OCI-LY3 (cell line): ENCODE measurements at regions not wholly inside any gene's neighbourhood (a gene's known extent, or its start where the extent isn't known, plus 50 kb on each side); places are given as distances from the start of the nearest gene placed in this dataset.
"Not testable (repeated sequence)": the region's sequence is repeated elsewhere in the genome, so short reads cannot be mapped to it uniquely, and the experiment has no call there.

Source experiments
- H2AFZ ChIP-seq: fragments of 200-600, 300-600 bp; shearing (Covaris generic); 2 replicates; pipeline ENCODE4 v1.6.0; 2014; ENCODE audit warnings: antibody characterized with exemption, low read depth, low read length
- H3K27ac ChIP-seq: fragments of 200-600, 300-600 bp; sonication (generic); 2 replicates; pipeline ENCODE4 v1.5.1; 2014; ENCODE audit warnings: mild to moderate bottlenecking, low read length, moderate library complexity, mixed read lengths
- H3K27me3 ChIP-seq: fragments of 200-600, 300-600 bp; sonication (generic); 2 replicates; pipeline ENCODE4 v1.6.1; 2014; ENCODE audit warnings: low read depth, low read length, mixed read lengths
- H3K36me3 ChIP-seq: fragments of 200-600, 300-600 bp; sonication (generic); replicated peaks from 2 replicates; pipeline ENCODE3; 2014; ENCODE audit warnings: low read depth, low read length, mixed read lengths
- H3K4me1 ChIP-seq: fragments of 300-600, 200-600 bp; sonication (generic); 2 replicates; pipeline ENCODE4 v1.6.1; 2014; ENCODE audit warnings: low read length, mixed read lengths
- H3K4me2 ChIP-seq: fragments of 200-600, 300-600 bp; sonication (generic); 2 replicates; pipeline ENCODE4 v1.6.1; 2014; ENCODE audit warnings: low read length, mixed read lengths
- H3K4me3 ChIP-seq: fragments of 300-600, 200-600 bp; sonication (generic); 2 replicates; pipeline ENCODE4 v1.5.1; 2014; ENCODE audit warnings: antibody characterized with exemption, mild to moderate bottlenecking, low read length, moderate library complexity
- H3K79me2 ChIP-seq: fragments of 300-600, 200-600 bp; shearing (Covaris generic); 2 replicates; pipeline ENCODE4 v1.6.1; 2014; ENCODE audit warnings: mild to moderate bottlenecking, low read length, mixed read lengths
- H3K9ac ChIP-seq: fragments of 300-600, 200-600 bp; shearing (Covaris generic); 2 replicates; pipeline ENCODE4 v1.6.0; 2014; ENCODE audit warnings: mild to moderate bottlenecking, low read length, moderate library complexity
- H3K9me3 ChIP-seq: fragments of 200-600, 300-600 bp; shearing (Covaris generic); 2 replicates; pipeline ENCODE4 v1.6.1; 2014; ENCODE audit warnings: low read length, mixed read lengths; ENCODE audit not compliant: insufficient read depth
- H4K20me1 ChIP-seq: fragments of 200-600, 300-600 bp; sonication (generic); 2 replicates; pipeline ENCODE4 v1.6.1; 2016; ENCODE audit warnings: low read length, mixed read lengths; ENCODE audit not compliant: insufficient read depth
- EZH2phosphoT487 ChIP-seq: fragments of 200-600 bp; shearing (Covaris generic); IDR thresholded peaks from 2 replicates; pipeline ENCODE4 v1.6.1; 2018; ENCODE audit warnings: antibody characterized with exemption, mixed run types, low read depth
- TF ChIP-seq, protein P1 (sequence below): fragments of 200-600, 300-600 bp; sonication (generic); IDR thresholded peaks from 2 replicates; pipeline ENCODE4 v1.5.1; 2014; ENCODE audit warnings: antibody characterized with exemption, low read length, low read depth

GRCh38 chr12:74393272-74393671 is 144.4 kb upstream of the ATXN7L3B start:
- Histone ChIP-seq H3K79me2 (no peaks in the 10 kb centered on the region), H4K20me1 (no peaks in the 10 kb centered on the region), H3K4me1 (no peaks in the 10 kb centered on the region), H3K4me2 (no peak overlapping the region), H2AFZ (no peak overlapping the region), H3K4me3 (no peak overlapping the region), H3K9ac (no peak overlapping the region), H3K27ac (no peak overlapping the region), H3K36me3 (no peaks in the 10 kb centered on the region), H3K9me3 (no peaks in the 10 kb centered on the region), H3K27me3 (no peaks in the 10 kb centered on the region)
- no peak for TF ChIP-seq EZH2phosphoT487

DNA sequence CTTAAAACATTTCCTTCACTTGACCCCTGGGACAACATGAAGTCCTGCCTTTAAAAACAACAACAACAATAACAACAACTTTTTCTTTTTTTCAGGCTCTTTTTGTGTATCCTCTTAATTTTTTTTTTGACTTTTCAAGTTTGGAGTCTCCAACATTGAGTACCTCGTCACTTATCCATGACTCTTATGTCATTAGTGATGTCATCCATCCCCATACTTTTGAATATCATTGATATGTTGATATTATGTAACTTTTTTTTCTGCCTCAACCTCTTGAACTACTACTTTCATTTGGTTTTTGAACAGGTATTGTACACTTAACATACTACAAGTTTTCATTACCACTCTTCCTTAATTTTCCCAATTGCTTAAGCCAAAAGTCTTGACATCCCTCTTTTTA is 143.0 kb upstream of the ATXN7L3B start:
- no peak overlapping the region for H3K27ac ChIP-seq
- H3K79me2 ChIP-seq = no peaks in the 10 kb centered on the region
- H4K20me1 ChIP-seq = no peaks in the 10 kb centered on the region
- no peak overlapping the region for H3K4me2 ChIP-seq
- no peaks in the 10 kb centered on the region for H3K27me3 ChIP-seq
- H3K9me3 ChIP-seq = no peaks in the 10 kb centered on the region
- no peaks in the 10 kb centered on the region for H3K4me1 ChIP-seq
- H3K9ac ChIP-seq = no peak overlapping the region
- no peak overlapping the region for H2AFZ ChIP-seq
- no peak overlapping the region for H3K4me3 ChIP-seq
- no peak for TF ChIP-seq EZH2phosphoT487
- TF ChIP-seq, protein P1, sequence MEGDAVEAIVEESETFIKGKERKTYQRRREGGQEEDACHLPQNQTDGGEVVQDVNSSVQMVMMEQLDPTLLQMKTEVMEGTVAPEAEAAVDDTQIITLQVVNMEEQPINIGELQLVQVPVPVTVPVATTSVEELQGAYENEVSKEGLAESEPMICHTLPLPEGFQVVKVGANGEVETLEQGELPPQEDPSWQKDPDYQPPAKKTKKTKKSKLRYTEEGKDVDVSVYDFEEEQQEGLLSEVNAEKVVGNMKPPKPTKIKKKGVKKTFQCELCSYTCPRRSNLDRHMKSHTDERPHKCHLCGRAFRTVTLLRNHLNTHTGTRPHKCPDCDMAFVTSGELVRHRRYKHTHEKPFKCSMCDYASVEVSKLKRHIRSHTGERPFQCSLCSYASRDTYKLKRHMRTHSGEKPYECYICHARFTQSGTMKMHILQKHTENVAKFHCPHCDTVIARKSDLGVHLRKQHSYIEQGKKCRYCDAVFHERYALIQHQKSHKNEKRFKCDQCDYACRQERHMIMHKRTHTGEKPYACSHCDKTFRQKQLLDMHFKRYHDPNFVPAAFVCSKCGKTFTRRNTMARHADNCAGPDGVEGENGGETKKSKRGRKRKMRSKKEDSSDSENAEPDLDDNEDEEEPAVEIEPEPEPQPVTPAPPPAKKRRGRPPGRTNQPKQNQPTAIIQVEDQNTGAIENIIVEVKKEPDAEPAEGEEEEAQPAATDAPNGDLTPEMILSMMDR = no peak
- no peaks in the 10 kb centered on the region for H3K36me3 ChIP-seq

DNA sequence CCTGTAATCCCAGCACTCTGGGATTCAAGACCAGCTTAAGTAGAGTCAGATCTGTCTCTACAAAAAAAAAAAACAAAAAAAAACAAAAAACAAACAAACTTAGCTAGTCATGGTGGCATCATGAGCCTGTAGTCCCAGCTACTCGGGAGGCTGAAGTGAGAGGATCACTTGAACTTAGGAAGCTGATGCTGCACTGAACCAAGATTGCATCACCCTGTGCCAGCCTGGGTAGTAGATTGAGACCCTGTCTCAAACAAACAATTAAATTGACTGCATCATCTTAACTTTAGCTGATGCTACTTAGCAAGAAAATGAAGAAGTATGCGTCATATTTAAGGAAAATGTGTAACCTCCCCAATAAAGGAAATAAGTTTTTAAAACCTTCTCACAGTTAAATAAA is 136.6 kb upstream of the ATXN7L3B start:
- TF ChIP-seq EZH2phosphoT487 = no peak
- TF ChIP-seq, protein P1 = no peak
- Histone ChIP-seq H3K79me2 (no peaks in the 10 kb centered on the region), H3K4me1 (no peaks in the 10 kb centered on the region), H2AFZ (no peak overlapping the region), H3K27ac (no peak overlapping the region), H3K9me3 (no peaks in the 10 kb centered on the region), H3K27me3 (no peaks in the 10 kb centered on the region), H3K4me2 (no peak overlapping the region), H3K36me3 (no peaks in the 10 kb centered on the region), H4K20me1 (no peaks in the 10 kb centered on the region), H3K4me3 (no peak overlapping the region), H3K9ac (no peak overlapping the region)

DNA sequence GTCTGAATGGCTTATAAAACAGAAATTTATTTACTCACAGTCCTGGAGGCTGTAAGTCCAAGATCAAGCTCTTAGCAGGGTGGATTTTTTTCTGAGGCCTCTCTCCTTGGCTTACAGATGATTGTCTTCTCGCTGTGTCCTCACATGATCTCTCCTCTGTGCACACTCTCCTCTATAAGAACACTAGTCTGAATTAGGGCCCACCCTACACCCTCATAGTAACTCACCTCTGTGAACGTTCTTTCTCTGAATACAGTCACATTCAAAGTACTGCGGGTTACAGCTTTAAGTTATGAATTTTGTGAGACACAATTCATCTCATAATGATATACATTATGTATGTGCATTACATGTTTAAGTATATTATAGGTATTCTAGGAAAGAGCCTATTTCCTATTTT is 135.7 kb upstream of the ATXN7L3B start:
- Histone ChIP-seq H3K27me3 (no peaks in the 10 kb centered on the region), H3K4me1 (no peaks in the 10 kb centered on the region), H3K9me3 (no peaks in the 10 kb centered on the region), H3K27ac (no peak overlapping the region), H3K9ac (no peak overlapping the region), H3K4me2 (no peak overlapping the region), H3K79me2 (no peaks in the 10 kb centered on the region), H2AFZ (no peak overlapping the region), H4K20me1 (no peaks in the 10 kb centered on the region), H3K4me3 (no peak overlapping the region), H3K36me3 (no peaks in the 10 kb centered on the region)
- no peak for TF ChIP-seq EZH2phosphoT487
- TF ChIP-seq, protein P1 = no peak

- not testable (repeated sequence) for H4K20me1 ChIP-seq, H3K27ac ChIP-seq, H3K9me3 ChIP-seq, H2AFZ ChIP-seq, H3K36me3 ChIP-seq, H3K79me2 ChIP-seq, H3K4me2 ChIP-seq, H3K4me3 ChIP-seq, H3K9ac ChIP-seq, H3K27me3 ChIP-seq, H3K4me1 ChIP-seq
Observed at GRCh38 chr12:74403221-74403470, 134.5 kb upstream of the ATXN7L3B start.
